Ecto neural progenitor cell (in vitro differentiated cells): ENCODE measurements at regions not wholly inside any gene's neighbourhood (a gene's known extent, or its start where the extent isn't known, plus 50 kb on each side); places are given as distances from the start of the nearest gene placed in this dataset.
"Not testable (repeated sequence)": the region's sequence is repeated elsewhere in the genome, so short reads cannot be mapped to it uniquely, and the experiment has no call there.

Source experiments
- DNase-seq: peaks from one replicate; pipeline ENCODE4 v3.0.0-alpha.2; 2018; ENCODE audit warnings: low spot score

GRCh38 chr5:87746891-87747377 lies 334.2 kb upstream of the CCNH start:
- DNase-seq: no peak

DNA sequence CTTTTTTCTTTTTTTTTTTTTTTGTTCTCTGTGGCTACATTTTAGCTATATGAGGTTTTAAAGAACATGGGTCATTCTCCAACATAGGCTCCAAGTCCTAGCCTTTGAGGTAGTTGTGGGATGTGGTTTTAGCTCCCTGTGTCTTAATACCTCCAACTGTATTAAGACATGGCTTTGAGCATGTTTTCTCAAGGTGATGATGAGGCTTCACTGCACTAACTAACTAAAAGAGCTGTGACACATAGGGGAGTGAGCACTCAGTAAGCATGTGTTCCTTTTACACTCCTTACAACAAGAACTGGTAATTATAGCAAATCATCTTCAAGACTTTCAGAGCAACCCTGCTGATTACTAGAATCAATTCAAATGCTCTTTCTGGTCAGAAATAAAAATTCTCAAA lies 333.6 kb upstream of the CCNH start:
- DNase-seq: no peak

DNA sequence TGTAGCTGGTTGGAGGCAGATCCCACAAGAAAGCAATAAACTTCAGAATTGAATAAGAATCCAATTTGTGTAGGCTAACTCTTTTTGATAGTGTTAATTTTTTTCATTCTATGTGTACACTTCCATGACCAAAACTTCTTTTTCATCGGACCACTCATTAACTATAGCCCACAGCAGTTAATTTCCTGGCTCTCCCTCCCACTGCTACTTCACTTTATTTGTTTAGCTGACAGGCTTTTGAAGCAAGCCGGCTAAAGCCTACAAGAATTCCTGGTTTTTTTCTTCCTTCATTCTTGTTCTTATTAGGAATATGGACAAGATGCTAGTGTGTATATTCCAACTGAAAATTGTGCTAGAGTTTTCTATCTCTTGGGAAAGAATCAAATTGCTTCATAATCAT lies 329.2 kb upstream of the CCNH start:
- DNase-seq: no peak

GRCh38 chr5:87735923-87736322 lies 323.2 kb upstream of the CCNH start:
- no peak for DNase-seq

DNA sequence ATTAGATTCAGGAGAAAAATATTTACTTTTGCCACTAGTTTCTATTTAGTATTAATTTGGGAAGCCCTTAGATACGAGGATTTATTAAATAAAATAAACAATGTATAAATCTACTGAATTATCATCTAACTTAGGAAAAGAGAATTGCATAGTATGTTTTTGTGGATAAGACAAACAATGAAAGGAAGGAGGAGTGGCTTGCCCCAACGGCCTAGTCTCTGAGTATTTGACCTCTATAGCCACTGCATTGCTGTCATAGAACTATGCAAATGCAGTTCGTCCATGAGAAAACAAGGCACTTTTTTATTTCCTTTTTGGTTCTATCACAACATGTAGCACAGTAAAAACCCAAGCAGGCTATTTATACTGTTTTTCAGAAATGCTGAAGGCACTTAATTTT lies 321.2 kb upstream of the CCNH start:
- no peak for DNase-seq

- DNase-seq: no peak
These were observed 320.4 kb upstream of the CCNH start for GRCh38 chr5:87732875-87733768.

DNA sequence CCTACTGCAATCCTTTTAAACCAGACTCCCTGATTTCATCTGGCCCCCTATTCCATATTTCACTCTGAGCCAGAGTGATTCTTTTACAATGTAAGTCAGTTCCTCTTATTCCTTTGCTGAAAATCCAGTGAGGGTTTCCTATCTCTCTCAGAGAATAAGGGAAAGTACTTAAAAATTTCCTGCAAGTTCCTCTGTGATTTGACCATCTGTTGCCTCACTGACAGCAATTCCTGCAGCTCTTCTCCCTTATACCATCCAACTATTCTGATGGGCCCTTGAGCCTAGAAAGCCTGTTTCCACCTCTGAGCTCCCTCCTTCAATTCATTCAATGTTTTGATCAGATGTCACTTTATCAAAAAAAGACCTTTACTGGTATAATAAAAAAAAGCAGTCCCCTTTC lies 317.1 kb upstream of the CCNH start:
- DNase-seq: no peak

- DNase-seq: no peak
These were observed 309.6 kb upstream of the CCNH start for GRCh38 chr5:87722286-87722685.

GRCh38 chr5:87718224-87718925 lies 305.6 kb upstream of the CCNH start:
- not testable (repeated sequence) for DNase-seq

DNA sequence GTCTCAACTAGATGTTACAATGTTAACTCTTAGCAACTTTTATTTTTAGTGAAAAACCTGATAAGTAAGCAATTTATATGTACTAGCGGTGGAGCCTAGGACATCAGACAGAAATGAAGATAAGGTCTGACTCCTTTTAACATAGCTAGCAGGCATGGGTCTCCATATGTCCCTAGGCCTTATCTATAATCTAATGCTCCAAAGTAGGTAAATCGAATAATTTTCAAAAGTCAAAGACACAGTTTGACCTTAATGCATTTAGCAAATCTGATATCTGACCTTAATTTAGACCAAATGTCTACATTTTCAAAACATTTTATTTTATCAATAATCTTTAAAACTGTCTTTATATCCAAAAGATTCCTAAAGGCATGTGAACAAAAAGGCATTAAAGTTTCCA lies 305.0 kb upstream of the CCNH start:
- no peak for DNase-seq

DNA sequence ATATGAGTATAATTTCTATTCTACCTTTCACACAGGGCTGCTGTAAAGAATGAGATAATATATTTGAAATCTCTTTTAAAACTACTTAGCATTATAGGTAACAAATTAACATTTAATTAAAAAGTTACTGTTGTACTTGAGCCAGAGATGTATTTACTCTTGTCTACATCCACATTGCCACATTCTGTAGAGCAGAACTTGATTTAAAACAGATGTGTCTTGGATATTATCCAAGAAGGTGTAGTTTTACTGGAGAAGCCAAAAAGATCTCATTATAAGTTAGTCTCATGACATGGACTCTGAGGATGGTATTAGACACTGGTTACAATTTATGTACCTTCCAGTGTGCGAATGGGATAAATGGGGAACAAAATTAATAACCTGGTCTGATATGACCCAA lies 293.1 kb upstream of the CCNH start:
- DNase-seq: no peak

- DNase-seq: no peak
These were observed 274.2 kb upstream of the CCNH start for GRCh38 chr5:87686975-87687374.

- DNase-seq: no peak
These were observed 273.3 kb upstream of the CCNH start for GRCh38 chr5:87686018-87686417.

- DNase-seq: no peak
These were observed 261.5 kb upstream of the CCNH start for GRCh38 chr5:87674235-87674634.

- DNase-seq: no peak
These were observed 258.4 kb upstream of the CCNH start for GRCh38 chr5:87671146-87671545.

- no peak for DNase-seq
These were observed 252.4 kb upstream of the CCNH start for GRCh38 chr5:87665166-87665565.

DNA sequence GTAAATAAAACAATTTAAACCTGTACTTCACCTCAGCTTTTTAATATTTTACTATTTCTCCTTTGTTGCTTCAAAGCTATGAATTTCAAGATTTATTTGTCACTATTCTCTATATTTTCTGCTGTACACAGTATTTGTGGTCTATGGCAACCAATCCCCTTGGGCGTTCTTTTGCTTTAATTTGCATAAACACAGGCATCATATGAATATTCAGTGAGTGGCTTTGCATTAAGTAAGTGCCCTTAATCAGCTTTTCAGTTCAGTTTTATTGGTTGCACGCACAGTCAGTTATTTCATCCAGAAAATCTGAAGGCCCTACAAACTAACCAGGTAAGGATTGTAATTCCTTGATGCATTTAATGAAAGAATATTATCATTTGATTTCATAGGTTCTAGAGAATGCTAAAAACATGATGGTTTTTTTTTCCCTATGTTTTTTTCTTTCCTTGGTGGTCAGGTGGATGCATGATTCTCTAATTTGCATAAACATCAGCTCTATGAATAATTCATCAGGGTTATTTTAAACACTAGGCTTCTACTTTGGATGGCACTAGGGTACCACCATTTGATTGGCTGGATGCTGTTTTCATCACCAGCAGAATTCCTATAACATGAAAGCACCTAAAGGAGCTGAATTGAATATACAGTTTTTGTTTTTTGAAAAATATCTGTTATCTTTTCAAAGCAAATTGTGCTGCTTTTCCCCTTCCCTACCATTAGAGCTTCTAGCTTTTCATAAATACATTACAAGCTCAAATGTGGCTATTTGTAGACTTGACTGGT lies 249.2 kb upstream of the CCNH start:
- DNase-seq: no peak

- no peak for DNase-seq
These were observed 240.5 kb upstream of the CCNH start for GRCh38 chr5:87653242-87653641.

DNA sequence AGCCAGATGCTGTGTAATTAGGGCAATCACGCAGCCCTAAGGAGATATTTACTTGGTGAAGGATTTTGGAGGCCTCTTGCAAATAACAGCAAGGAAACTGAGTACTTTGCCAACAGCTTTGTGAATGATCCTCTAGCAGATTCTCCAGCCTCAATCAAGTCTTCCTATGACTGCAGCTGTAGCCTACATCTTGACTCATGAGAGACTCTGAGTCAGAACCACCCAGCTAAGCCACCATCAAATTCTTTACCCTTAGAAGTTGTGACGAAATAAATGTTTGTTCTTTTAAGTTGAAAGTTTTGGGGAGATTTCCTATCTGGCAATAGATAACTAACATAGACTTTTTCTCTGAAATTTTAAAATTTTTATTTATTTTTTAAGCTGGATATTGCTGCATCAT lies 237.6 kb upstream of the CCNH start:
- DNase-seq: no peak

DNA sequence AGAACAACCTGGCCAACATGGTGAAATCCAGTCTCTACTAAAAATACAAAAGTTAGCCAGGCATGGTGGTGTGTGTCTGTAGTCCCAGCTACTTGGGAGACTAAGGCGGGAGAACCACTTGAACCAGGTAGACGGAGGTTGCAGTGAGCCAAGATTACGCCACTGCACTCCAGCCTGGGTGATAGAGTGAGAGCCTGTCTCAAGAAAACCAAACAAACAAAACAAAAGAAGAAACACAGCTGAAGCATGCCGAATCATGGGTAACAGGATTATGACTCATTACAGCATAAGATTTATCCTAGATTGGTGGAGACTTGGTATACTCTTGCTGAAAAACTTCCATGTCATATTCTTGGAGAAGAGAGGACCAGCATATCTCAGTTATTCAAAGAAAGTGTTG lies 236.7 kb upstream of the CCNH start:
- no peak for DNase-seq

GRCh38 chr5:87645224-87645623 lies 232.5 kb upstream of the CCNH start:
- DNase-seq: no peak

GRCh38 chr5:87640902-87641301 lies 228.2 kb upstream of the CCNH start:
- no peak for DNase-seq

DNA sequence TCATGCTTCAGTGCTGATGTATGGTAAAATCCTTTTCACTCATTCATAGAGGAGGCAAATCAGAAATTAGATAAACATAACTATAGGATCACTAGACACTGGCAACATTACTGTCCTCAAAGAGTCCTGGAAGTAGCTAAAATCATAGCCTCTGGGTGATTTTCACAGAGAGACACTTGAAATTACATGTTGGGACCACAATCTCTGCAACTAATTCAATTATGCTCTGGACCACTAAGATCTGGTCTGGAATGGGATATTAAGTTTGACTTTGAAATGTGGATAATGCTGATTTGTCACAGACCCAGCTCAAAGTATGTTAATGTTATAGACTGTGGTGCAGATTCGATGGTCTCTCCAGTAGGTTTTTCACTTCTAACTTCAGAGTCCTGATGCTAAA lies 214.6 kb upstream of the CCNH start:
- no peak for DNase-seq
